ENCODE measurements at regions not wholly inside any gene's neighbourhood (a gene's known extent, or its start where the extent isn't known, plus 50 kb on each side); places are given as distances from the start of the nearest gene placed in this dataset.

DNA sequence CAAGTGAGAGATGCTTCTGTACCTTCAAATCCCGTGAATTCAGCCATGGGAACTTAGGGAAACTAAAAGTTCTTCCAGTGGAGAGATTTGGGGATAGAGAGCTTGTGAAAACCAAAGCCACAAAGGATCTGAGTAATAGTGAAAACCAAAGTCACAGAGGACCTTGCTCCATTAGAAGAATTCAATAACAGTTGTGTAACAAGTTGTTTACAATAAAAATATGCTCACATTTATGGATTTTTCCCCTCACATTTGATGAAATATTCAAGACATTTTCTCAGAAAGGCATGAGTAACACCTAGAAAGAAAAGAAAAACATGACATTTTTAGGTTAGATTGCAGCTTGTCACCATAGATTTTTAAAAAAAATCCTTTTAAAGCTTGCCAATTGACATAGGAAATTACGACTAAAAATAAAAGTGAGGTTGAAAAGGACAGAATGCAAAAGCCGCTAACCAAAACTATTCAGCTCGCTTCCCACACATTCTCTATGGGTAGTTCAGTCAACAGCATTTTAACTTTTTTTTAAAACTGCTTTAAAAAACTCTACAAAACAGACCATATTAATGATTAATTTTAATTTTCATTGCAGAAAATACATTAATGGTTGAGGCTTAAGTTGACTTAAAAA, 113.2 kb downstream of the CAND1 start:
- TF ChIP-seq POLR2A (IDR thresholded peaks at IDR 0.05; ENCODE audit: low read length): no peak
- TF ChIP-seq GATA1 (IDR thresholded peaks at IDR 0.05; ENCODE audit: low read depth, low read length): no peak

Data from erythroblast (primary cell).